GM19328 (cell line): ENCODE measurements at regions not wholly inside any gene's neighbourhood (a gene's known extent, or its start where the extent isn't known, plus 50 kb on each side); places are given as distances from the start of the nearest gene placed in this dataset.

ENCODE experiments used
- ATAC-seq: cut with Tn5 transposase; IDR thresholded peaks from one replicate; pipeline ENCODE4 v1.9.1; 2021; ENCODE audit warnings: mild to moderate bottlenecking, moderate library complexity; ENCODE audit not compliant: unreplicated experiment

- ATAC-seq: no peak
These were observed 70.1 kb upstream of the LRRC7 start for GRCh38 chr1:69497441-69498221.

- no peak for ATAC-seq
These were observed 69.0 kb upstream of the LRRC7 start for GRCh38 chr1:69498711-69499110.

- ATAC-seq: no peak
These were observed 68.4 kb upstream of the LRRC7 start for GRCh38 chr1:69499203-69499803.

- no peak for ATAC-seq
These were observed 64.7 kb upstream of the LRRC7 start for GRCh38 chr1:69502991-69503390.

- ATAC-seq: no peak
These were observed 62.9 kb upstream of the LRRC7 start for GRCh38 chr1:69504730-69505252.

- ATAC-seq: no peak
These were observed 61.4 kb upstream of the LRRC7 start for GRCh38 chr1:69506311-69506710.

- ATAC-seq: no peak
These were observed 61.0 kb upstream of the LRRC7 start for GRCh38 chr1:69506721-69507120.

- ATAC-seq: no peak
These were observed 57.7 kb upstream of the LRRC7 start for GRCh38 chr1:69510026-69510425.

GRCh38 chr1:69511426-69512192, 56.1 kb upstream of the LRRC7 start:
- no peak for ATAC-seq

GRCh38 chr1:69513601-69514000, 54.1 kb upstream of the LRRC7 start:
- no peak for ATAC-seq
